RKO (cell line): ENCODE measurements at regions not wholly inside any gene's neighbourhood (a gene's known extent, or its start where the extent isn't known, plus 50 kb on each side); places are given as distances from the start of the nearest gene placed in this dataset.
A peak's percentile ranks its signal among the peaks of the same experiment; 100 is the strongest.
"Not testable (repeated sequence)": the region's sequence is repeated elsewhere in the genome, so short reads cannot be mapped to it uniquely, and the experiment has no call there.

Experiments
- DNase-seq: peaks from one replicate; pipeline ENCODE4 v3.0.0-alpha.2; 2016; ENCODE audit warnings: low spot score

DNA sequence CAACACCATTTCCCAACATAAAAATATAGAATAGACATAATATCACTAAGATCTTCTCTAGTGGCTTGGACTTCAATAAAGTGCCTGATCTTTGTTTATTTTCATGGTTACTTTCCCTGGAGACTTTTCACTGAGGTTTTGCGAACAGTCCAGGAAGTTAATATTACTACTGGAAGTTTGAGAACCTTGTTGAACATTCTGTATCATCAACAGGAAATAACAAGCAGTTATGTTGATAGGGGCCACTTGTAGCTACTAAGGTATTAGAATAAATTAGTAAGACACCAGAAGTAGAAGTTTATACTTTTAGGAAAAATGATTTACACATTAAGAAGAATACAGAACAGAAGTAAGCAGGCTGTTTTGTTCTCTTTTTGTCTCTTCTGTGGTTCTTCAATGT, 180.2 kb downstream of the TFAP2B start:
- no peak for DNase-seq

DNA sequence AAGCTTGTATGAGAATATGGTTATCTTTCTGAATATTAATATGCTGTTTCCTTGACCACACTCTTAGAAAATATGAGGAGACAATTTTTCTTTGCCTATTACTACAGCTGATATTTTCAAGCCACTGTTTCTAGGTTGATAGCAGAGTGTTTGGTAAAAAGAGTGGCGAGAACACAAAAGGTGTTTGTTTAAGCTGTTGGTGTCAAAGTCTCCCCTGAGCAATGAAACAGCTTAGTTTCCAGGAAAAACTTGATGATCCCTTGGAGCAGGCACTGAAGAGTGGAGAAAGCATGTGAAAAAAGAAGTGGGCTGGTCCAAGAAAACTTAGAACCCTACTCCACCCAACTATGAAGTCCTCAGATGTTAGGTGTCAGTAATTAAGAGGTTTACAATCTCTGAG, 182.7 kb downstream of the TFAP2B start:
- DNase-seq = no peak

DNA sequence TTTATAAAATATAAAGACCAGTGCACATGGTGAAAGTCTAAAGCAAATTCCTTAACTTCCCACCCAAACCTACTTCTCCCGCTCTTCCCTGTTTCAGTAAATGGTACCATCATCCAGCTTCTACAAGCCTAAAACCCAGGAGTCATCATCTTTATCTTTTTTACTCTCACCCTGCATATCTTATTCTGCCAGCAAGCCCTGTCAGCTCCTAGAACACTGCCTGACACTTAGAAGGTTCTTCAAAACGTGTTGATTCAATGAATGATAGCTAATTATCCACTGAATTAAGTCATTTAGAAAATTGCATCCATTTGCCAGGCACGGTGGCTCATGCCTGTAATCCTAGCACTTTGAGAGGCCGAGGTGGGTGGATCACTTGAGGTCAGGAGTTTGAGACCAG, 185.7 kb downstream of the TFAP2B start:
- no peak for DNase-seq

DNA sequence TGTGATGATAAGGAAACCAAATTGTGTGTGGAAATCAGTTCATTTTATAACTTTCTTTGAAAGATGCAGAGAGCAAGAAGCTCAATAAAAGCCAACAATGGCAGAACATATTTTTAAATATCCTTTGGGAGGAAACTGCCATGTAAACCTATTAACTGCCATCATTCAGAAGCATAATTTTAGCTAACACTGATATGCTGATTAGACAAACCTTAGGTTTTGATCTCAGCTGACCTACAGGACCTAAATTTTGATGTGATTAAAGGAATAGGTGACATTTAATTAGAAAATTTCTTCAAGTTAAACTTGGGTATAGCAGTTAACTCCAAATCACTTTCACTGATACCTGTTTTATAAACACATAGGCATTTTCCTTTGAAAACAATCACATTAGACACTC, 187.1 kb downstream of the TFAP2B start:
- DNase-seq = no peak

DNA sequence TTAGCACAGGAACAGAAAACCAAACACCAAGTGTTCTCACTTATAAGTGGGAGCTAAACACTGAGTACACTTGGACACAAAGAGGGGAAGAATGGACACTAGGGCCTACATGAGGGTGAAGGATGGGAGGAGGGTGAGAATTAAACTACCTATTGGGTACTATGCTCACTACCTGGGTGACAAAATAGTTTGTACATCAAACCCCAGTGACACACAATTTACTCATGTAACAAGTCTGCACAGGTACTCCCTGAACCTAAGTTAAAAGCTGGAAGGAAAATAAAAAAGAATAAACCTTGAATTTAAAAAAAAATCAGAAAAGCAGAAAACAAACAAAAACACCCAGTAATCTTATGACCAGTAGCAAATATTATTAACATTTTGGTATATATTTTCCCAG, 188.6 kb downstream of the TFAP2B start:
- DNase-seq = no peak

DNA sequence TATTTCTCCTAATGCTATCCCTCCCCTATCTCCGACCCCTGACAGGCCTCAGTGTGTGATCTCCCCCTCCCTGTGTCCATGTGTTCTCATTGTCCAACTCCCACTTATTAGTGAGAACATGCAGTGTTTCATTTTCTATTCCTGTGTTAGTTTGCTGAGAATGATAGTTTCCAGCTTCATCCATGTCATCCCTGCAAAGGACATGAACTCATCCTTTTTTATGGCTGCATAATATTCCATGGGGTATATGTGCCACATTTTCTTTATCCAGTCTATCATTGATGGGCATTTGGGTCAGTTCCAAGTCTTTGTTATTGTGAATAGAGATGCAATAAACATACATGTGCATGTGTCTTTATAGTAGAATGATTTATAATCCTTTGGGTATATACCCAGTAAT, 190.0 kb downstream of the TFAP2B start:
- DNase-seq = not testable (repeated sequence)

DNA sequence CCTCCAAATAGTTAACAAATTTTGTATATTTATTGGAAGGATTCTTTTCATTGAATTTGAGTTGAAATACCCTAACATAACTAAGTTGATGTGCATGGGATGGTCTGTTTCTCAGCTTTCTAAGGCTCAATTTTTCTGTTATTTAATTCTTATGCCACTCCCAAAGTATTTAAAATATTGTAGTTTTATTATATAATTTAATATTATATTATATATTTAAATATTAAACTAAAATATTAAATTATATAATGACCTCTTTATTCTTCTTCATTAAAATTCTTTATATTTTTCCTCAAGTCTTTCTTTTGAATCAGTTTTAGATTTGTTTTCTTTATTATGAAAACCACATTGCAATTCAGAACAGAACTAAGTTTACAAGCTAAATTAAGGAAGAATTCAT, 194.7 kb downstream of the TFAP2B start:
- no peak for DNase-seq

DNA sequence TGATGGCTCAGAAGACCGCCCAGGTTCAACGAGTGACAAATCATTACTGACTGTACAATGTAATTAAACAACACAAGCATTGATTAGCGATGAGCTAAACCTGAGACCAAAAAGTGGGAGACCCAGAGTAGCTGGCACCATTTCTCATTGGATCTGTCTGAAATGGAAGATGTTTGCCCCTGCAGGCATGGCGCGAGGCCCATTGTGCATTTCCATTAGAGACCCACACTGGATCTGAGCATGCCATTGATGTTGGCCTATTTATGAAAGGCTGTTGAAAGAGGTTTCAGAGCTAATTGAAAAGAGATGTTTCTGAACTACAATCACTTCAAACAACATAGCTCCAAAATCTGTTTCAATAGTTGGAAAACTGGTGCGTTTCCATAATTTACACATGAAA, 196.7 kb downstream of the TFAP2B start:
- no peak for DNase-seq

DNA sequence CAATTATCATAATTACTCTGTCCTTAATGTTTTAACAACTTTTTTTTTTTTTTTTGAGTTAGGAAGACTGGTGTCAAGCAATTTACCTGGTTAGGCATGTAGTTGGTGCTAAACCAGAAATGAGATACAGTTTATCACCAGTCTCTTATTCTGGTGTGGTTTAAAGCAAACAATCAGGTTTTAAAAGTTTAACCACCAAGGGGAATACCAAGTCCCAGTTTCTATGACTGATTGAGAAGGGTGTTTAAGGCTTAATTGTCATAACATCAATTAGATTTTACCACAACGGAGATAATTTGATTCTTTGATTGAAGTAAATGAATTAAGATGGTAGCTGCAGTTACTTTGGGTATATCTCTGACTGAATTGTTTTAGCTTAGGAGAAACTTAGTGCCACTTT, 197.8 kb downstream of the TFAP2B start:
- DNase-seq = no peak

DNA sequence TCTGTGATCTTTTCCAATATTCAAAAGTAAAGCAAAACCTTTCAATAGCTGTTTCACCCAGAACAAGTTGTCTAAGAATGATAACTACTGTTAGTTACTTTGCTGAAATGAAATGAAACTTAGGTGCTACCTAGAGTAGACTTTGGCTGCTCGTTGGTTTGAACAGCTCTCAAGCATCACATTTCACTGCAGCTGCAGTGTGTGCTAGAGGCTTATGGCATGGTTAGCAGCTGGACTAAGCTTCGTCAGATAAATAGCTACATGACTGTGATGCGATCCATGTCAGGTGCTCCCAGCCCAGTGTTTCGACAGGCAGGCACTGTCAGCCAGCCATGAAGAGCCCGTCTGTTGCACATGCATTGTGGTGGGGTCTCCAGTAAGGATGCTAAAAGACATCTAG, 201.1 kb downstream of the TFAP2B start:
- no peak for DNase-seq

DNA sequence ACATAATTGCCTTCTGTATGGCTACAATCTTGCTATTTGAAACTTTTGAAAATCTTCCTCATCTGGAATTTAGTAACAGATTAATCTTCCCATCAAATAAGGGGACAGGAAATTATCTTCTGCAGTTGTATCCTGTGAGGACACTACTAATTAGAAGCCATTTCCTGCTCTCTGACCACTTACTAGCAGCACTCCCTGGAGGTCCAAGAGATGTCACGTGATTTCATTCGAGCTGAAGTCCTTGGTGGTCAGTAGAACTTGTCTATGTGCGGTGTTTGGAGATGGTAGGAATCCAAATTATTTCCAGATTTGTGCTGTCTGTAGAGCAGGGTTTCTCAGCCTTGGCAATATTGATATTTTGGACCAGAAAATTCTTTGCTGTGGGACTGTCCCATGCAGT, 202.5 kb downstream of the TFAP2B start:
- DNase-seq = no peak

DNA sequence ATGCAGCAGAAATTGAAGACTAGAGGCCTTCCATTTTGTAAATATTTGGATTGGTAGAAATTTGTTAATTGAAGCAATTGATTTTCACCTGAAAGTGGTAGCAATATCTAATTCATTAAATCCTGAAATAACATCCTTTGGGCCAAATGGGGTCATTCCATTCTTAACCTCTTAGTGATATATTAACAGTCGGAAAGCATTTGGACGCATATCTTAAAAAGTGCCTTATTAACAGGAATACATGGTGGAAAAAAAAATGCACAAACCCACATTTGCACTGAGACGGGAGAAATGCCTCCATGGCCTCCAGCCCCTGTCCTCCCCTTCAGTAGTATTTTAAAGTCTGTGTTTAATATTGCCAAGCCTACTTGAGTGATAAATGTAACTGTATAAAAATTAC, 205.5 kb downstream of the TFAP2B start:
- no peak for DNase-seq

DNA sequence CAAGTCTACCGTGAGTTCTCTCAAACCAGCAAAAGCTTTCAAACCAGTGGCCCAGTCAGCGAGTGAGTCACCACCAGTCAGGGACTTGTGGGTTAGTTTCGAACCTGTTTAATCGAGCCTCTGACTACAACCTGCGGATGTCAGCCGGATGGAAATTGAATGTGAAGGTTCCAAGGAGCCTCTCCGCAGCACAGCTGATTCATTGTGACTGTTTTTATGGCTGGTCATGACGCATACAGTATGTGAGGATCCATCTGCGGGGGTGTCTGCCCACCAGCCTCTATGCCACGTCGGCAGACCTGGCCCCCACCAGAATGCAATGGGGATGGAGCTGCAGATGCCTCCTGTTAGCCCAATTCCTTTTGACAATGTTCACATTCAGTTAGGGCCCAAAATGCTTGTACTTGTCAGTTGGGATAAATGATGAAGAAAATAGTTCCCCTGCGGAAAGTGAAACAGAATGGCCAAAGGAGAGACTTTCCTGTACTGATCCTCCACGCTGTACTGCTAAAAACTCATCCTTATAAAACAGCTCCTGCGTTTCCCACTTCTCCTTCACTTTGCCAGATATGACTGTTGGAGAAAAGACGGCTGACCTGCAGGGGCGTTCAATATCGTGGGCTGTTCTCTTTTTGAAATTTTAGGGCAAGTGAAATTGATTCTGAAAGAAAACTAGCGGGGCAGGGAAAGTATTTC, 206.6 kb downstream of the TFAP2B start:
- DNase-seq = peak; percentile 88

DNA sequence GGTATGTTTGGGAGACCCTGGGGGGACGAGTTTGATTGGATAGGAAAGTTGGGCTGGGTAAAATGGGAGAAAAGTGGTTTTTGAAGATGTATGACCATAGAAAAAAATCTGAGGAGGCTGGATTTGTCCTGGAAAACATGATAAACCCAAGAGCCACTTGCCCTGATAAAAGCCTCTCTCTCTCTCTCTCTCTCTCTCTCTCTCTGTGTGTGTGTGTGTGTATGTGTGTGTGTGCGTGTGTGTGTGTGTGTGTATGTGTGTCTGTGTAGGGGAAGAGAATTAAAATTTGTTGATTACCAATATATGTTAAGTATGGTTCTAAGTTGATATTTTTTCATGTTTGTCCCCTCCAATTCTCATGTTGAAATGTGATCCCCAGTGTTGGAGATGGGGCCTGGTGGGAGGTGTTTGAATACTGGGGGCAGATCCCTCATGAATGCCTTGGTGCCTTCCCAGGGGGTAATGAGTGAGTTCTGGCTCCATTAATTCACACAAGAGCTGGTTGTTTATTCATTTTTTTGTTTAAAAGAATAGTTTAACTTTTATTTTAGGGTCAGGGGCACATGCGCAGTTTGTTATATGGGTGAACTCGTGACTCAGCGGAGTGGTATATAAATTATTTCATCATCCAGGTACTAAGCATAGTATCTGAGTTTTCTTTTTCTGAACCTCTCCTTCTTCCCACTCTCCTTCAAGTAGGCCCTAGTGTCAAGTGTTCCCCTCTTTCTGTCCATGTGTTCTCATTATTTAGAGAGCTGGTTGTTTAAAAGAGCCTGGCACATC, 208.8 kb downstream of the TFAP2B start:
- no peak for DNase-seq

DNA sequence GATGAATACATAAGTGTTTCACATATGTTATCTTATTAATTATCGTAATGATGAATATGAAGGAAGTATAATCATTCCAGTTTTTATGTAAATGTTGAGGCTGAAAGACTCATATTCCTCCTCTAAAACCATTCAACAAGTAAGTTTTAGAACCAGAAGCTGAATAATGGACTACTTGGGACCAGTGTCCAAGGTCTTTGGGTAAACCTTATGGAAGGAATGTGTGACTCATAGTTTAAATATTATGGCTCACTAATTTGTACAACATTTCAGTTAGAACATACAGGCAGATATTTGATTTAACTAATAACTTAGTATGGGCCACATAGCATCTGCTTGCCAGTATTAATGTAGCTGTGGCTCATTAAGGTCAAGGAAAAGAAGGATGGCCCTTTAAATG, 209.6 kb downstream of the TFAP2B start:
- no peak for DNase-seq

DNA sequence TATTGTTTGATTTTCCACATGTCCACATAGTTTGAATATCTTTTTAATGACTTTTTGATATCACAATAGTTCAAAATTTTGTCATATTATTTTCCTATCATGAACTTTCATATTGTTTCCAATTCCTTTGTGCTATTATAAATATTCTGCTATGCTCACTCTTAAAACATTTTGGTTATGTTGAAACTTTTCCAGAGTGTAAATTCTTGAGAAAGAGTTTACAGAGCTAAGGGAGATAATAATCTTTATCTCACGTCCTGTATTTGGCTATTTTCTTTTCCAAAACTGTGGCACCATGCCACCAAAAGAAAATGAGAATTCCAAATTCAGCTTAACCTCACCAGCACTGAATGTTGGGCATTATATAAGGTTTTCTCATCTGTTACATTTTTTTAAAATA, 210.9 kb downstream of the TFAP2B start:
- no peak for DNase-seq

DNA sequence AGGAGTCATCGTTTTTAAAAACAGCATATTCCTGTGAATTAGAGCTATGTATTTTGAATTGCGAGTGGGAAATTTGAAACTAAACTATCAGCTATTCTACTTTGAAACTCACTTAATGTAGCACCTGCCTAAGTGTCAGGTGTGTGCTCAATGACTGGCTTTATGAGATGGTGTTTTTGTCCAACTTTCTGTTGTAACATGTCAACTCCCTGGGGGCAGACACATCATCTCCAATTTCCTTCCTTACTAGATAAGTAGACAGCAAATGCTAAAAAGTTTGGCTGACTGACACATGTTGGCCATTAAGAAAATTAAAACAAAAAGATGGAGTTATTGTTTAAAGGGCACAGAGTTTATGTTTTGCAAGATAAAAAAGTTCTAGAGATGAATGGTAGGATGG, 226.9 kb downstream of the TFAP2B start:
- DNase-seq = no peak

DNA sequence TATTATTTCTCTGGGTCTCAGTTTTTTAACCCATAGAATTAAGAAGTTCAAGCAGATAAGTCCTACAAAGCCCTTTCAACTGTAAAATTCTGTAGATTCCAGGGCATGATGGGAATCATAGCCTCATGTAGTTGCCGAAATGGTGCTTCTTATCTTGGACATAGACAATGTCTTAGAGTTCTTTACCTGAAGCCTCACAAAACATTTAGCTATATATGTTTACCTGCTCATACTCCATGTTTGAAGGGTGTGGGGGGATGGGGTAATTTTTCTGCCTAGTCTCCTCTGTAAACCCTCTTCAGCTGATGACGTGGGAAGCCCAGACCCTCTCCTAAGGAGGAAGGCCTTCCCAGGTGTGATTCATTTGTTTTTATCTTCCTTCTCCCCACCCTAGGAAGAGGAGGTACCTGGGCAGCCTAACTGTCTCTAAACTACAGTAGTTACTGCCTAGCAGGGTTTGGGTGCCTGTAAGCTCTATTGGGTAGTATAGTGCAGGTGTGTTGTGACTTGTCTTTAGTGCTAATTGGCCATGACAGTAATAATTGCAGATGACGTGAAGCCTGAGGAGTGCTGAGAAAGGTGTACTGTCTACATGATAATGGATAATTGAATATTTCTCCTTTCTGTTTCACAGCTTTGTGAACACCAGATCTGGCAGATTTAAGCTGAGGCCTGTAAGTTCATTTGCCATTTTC, 230.8 kb downstream of the TFAP2B start:
- no peak for DNase-seq

DNA sequence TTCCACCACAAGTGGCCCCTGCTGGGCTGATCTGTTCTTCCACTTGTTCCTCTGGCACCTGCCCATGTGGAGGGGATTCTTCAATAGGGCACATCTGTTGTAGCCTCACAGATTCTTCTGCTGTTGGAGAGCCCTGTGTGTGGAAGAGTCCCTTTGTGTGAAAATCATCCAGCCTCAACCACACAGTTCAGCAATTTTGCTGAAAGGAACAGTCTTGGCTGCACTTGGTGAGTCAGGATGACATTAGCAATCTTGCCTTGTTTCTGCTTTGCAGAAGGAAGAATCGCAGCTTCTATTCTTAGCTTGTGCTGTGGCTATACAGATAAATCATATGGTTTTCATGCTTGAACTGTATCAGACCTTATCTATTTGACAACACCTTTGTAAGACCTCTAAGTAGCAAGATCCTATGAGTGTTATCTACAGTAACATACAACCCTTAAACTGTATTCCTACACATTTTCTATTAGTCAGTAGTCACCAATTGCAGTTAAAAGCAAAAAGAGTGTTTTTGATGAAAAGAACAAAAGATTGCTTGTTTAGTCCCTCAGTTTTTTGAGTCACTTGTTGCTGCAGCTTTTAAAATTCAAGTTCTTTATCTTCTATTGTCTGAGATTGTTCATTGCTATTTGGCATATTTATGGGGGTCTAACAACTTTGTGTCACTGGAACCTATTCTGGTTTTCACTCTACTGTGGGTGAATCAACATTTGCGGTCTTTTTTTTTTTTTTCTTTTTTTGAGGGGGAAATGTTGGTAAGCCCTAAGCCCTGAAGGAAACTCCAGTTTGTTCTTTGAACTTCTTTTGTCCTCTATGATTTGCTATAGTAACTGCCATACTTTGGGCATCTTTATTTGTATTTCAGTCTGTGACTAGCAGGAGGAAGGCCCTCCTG, 231.6 kb downstream of the TFAP2B start:
- no peak for DNase-seq

DNA sequence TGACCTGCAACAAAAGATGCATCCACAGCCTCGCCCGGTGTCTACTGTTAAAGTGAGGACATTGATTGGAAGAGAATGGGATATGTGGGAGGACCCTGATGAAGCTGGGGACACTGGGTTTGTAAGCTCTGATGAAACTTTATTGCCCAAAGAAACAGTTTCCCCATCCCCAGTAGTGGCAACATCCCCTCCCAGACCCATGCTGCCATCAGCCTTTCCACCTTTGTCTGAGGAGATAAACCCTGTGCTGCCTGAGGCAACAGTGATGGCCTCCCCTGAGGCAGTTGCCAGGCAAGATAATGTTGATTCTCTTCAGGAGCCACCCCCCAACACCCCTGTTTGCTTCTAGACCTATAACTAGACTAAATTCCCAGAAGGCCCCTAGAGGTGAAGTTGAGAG, 234.0 kb downstream of the TFAP2B start:
- not testable (repeated sequence) for DNase-seq

DNA sequence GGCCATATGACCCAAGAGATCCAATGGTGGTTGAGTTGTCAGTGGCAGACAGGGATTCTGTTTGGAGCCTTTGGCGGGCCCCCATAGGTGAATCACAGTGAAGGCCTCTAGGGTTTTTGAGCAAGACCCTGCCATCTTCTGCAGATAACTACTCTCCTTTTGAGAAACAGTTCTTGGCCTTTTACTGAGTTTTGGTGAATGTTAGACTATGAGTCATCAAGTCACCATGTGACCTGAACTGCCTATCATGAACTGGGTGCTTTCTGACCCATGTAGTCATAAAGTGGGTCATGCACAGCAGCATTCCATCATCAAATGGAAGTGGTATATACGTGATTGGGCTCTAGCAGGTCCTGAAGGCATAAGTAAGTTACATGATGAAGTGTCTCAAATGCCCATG, 236.6 kb downstream of the TFAP2B start:
- not testable (repeated sequence) for DNase-seq

DNA sequence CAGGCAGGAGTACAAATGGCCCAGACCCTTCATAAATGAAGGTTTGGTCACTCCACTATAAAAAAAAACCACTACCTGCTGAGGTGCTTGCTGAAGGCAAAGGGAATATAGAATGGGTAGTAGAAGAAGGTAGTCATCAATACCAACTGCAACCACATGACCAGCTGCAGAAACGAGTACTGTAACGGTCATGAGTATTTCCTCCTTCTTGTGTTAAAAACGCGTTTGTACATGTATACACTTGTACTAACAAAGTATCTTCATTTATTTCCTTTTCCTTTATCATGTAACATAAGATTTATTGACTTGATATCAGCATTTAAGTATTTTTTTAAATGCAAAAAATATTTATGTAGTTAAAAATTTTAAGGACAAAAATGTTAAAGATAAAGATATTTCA, 238.6 kb downstream of the TFAP2B start:
- no peak for DNase-seq
